ENCODE measurements at regions not wholly inside any gene's neighbourhood (a gene's known extent, or its start where the extent isn't known, plus 50 kb on each side); places are given as distances from the start of the nearest gene placed in this dataset.

DNA sequence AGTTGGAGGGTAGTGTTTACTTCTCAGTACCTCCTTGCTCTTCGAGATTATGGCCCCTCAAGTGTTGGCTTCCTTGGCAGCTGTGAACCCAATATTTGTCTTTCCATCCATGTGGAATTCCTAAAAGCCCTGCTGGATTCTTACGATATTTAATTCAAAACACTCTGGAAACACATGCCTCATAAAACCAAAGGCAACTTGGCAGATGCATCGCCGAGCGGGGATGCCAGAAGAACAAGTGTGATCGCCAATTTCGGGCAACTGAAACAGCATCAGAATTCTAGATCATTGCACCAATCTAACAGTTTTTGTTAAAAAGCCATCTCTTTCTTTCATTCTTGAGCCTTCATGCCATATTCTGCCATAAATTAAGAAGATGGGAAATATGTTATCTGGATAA, 934.4 kb downstream of the AACS start:
- TF ChIP-seq, protein P1, sequence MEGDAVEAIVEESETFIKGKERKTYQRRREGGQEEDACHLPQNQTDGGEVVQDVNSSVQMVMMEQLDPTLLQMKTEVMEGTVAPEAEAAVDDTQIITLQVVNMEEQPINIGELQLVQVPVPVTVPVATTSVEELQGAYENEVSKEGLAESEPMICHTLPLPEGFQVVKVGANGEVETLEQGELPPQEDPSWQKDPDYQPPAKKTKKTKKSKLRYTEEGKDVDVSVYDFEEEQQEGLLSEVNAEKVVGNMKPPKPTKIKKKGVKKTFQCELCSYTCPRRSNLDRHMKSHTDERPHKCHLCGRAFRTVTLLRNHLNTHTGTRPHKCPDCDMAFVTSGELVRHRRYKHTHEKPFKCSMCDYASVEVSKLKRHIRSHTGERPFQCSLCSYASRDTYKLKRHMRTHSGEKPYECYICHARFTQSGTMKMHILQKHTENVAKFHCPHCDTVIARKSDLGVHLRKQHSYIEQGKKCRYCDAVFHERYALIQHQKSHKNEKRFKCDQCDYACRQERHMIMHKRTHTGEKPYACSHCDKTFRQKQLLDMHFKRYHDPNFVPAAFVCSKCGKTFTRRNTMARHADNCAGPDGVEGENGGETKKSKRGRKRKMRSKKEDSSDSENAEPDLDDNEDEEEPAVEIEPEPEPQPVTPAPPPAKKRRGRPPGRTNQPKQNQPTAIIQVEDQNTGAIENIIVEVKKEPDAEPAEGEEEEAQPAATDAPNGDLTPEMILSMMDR (IDR thresholded peaks at IDR 0.05) = no peak
- TF ChIP-seq POLR2A (IDR thresholded peaks at IDR 0.05) = no peak

Measured in prostate gland (tissue), 2 donors.